ENCODE measurements at regions not wholly inside any gene's neighbourhood (a gene's known extent, or its start where the extent isn't known, plus 50 kb on each side); places are given as distances from the start of the nearest gene placed in this dataset.

DNA sequence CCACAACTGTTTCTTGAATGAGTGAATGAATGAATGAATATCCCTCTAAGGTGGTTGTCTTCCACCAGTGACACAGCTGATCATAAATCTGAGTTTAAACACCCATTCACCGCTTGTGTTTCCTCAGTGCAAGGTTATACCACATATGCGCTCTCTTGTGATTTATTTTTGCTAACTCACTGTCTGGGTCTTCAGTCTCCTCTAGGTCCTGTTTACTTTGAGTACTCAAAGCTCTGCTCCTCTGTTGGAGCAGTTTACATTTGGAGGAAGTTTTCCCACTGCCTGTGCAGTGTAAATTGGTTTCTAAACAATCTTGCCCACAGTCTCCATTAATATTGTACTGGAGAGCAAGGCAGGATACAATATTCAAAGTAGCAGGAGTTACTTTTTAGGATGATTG lies 212.6 kb upstream of the JADE1 start:
- 88% methylated on average over 2 of the region's 2 CpGs for whole genome bisulfite sequencing (ENCODE audit: insufficient coverage)
- Histone ChIP-seq H3K36me3 (ENCODE audit: control insufficient read depth, insufficient read depth, low read length) (no peaks in the 10 kb centered on the region), H3K9me3 (ENCODE audit: control insufficient read depth, insufficient read depth, low read length) (no peaks in the 10 kb centered on the region), H3K27me3 (ENCODE audit: control insufficient read depth, insufficient read depth, low read length) (no peaks in the 10 kb centered on the region), H3K4me3 (ENCODE audit: low read depth, low read length) (no peak overlapping the region), H3K4me1 (ENCODE audit: control insufficient read depth, insufficient read depth, low read length) (peaks cover 13% of the 10 kb centered on the region), H3K27ac (ENCODE audit: low read depth, low read length) (no peak overlapping the region)
- peak in 2 of 6 donors; percentile 21 to 58 for DNase-seq (ENCODE audit: low read depth in 4 of 6, low spot score in 6 of 6)

DNA sequence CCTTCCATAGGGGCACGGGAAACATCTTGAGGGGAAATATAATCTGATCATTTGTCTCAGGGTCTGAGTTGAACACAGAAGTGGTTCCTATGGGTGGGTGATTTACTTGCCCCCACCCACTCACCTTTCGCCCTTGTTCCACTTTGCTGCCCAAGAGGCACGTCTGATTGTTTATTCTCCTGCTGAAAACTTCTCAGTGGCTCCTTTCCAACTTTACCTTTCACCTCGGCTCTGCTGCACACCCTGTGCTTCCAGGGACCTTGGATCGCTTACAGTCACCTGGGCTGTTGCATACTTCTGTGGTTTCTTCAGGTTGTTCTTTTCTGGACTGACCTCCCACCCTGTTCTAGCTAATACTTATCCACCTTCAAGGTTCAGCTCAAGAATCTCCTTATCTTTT lies 213.4 kb upstream of the JADE1 start:
- H3K36me3 ChIP-seq (ENCODE audit: control insufficient read depth, insufficient read depth, low read length) = no peaks in the 10 kb centered on the region
- H3K27me3 ChIP-seq (ENCODE audit: control insufficient read depth, insufficient read depth, low read length) = peaks cover 2% of the 10 kb centered on the region
- peaks cover 8% of the 10 kb centered on the region for H3K4me1 ChIP-seq (ENCODE audit: control insufficient read depth, insufficient read depth, low read length)
- no peak for DNase-seq (ENCODE audit: low read depth in 4 of 6, low spot score in 6 of 6)
- no peak overlapping the region for H3K27ac ChIP-seq (ENCODE audit: low read depth, low read length)
- no peak overlapping the region for H3K4me3 ChIP-seq (ENCODE audit: low read depth, low read length)
- WGBS (ENCODE audit: insufficient coverage) = 84% methylated on average over 4 of the region's 5 CpGs
- no peaks in the 10 kb centered on the region for H3K9me3 ChIP-seq (ENCODE audit: control insufficient read depth, insufficient read depth, low read length)

DNA sequence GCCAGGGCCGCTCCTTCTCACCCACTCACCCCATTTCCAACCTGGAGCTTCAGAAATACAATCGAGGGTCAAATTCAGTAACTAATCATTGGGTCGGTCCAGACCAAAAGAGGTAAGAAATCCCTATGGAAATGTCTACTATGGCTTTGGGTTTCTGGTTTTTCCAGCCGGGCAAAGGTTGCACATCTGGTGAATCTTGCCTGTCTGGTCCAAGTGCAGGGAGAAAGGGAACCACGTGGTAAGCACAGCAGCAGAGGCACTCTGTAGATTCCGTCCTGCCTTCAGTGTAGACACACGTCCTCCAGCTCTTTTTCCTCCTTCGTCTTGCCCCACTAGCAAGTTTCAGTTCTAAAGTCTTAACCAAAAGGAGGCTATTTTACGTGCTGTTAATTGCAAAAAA lies 218.0 kb upstream of the JADE1 start:
- peaks cover 2% of the 10 kb centered on the region for H3K27me3 ChIP-seq (ENCODE audit: control insufficient read depth, insufficient read depth, low read length)
- no peak overlapping the region for H3K4me3 ChIP-seq (ENCODE audit: low read depth, low read length)
- no peak overlapping the region for H3K27ac ChIP-seq (ENCODE audit: low read depth, low read length)
- DNase-seq (ENCODE audit: low read depth in 4 of 6, low spot score in 6 of 6) = no peak
- peaks cover 3% of the 10 kb centered on the region for H3K4me1 ChIP-seq (ENCODE audit: control insufficient read depth, insufficient read depth, low read length)
- no peaks in the 10 kb centered on the region for H3K9me3 ChIP-seq (ENCODE audit: control insufficient read depth, insufficient read depth, low read length)
- 89% methylated on average over 7 of the region's 9 CpGs for WGBS (ENCODE audit: insufficient coverage)
- no peaks in the 10 kb centered on the region for H3K36me3 ChIP-seq (ENCODE audit: control insufficient read depth, insufficient read depth, low read length)

DNA sequence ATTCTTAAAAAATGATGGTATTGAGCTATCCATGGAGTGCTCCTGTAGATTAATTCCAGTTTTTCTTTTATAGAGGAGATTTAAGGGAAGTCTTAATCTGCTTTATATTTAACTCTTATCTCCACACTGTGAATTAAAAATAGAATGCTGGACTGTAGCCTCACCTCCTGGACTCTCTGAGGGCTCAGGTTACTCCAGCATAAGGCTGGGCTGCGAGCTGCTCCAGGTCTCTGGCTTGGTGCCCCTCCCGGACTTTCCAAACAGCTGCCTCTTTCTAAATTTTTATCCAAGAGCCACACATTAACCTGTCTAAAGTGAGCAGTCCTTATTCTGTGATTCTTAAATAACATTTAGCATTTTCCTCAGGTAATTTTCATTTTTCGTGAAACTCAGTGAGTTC lies 218.7 kb upstream of the JADE1 start:
- DNase-seq (ENCODE audit: low read depth in 4 of 6, low spot score in 6 of 6) = no peak
- H3K4me3 ChIP-seq (ENCODE audit: low read depth, low read length) = no peak overlapping the region
- no peak overlapping the region for H3K27ac ChIP-seq (ENCODE audit: low read depth, low read length)
- peaks cover 2% of the 10 kb centered on the region for H3K27me3 ChIP-seq (ENCODE audit: control insufficient read depth, insufficient read depth, low read length)
- WGBS (ENCODE audit: insufficient coverage) = 63% methylated on average over 1 of the region's 3 CpGs
- H3K4me1 ChIP-seq (ENCODE audit: control insufficient read depth, insufficient read depth, low read length) = peaks cover 3% of the 10 kb centered on the region
- H3K36me3 ChIP-seq (ENCODE audit: control insufficient read depth, insufficient read depth, low read length) = no peaks in the 10 kb centered on the region
- H3K9me3 ChIP-seq (ENCODE audit: control insufficient read depth, insufficient read depth, low read length) = no peaks in the 10 kb centered on the region

- Histone ChIP-seq H3K27ac (ENCODE audit: low read depth, low read length) (no peak overlapping the region), H3K36me3 (ENCODE audit: control insufficient read depth, insufficient read depth, low read length) (no peaks in the 10 kb centered on the region), H3K9me3 (ENCODE audit: control insufficient read depth, insufficient read depth, low read length) (no peaks in the 10 kb centered on the region), H3K4me3 (ENCODE audit: low read depth, low read length) (no peak overlapping the region), H3K4me1 (ENCODE audit: control insufficient read depth, insufficient read depth, low read length) (peaks cover 3% of the 10 kb centered on the region), H3K27me3 (ENCODE audit: control insufficient read depth, insufficient read depth, low read length) (peaks cover 2% of the 10 kb centered on the region)
- peak in 2 of 6 donors; percentile 41 to 70 for DNase-seq (ENCODE audit: low read depth in 4 of 6, low spot score in 6 of 6)
- 60% methylated on average over 3 of the region's 9 CpGs for WGBS (ENCODE audit: insufficient coverage)
Measured at GRCh38 chr4:128590034-128590740, 219.3 kb upstream of the JADE1 start.

GRCh38 chr4:128589384-128589965 lies 220.0 kb upstream of the JADE1 start:
- Histone ChIP-seq H3K27me3 (ENCODE audit: control insufficient read depth, insufficient read depth, low read length) (peaks cover 2% of the 10 kb centered on the region), H3K4me1 (ENCODE audit: control insufficient read depth, insufficient read depth, low read length) (peaks cover 3% of the 10 kb centered on the region), H3K27ac (ENCODE audit: low read depth, low read length) (no peak overlapping the region), H3K36me3 (ENCODE audit: control insufficient read depth, insufficient read depth, low read length) (no peaks in the 10 kb centered on the region), H3K4me3 (ENCODE audit: low read depth, low read length) (no peak overlapping the region), H3K9me3 (ENCODE audit: control insufficient read depth, insufficient read depth, low read length) (no peaks in the 10 kb centered on the region)
- peak in 1 of 6 donors; percentile 13 for DNase-seq (ENCODE audit: low read depth in 4 of 6, low spot score in 6 of 6)
- WGBS (ENCODE audit: insufficient coverage) = 69% methylated on average over 4 of the region's 4 CpGs

DNA sequence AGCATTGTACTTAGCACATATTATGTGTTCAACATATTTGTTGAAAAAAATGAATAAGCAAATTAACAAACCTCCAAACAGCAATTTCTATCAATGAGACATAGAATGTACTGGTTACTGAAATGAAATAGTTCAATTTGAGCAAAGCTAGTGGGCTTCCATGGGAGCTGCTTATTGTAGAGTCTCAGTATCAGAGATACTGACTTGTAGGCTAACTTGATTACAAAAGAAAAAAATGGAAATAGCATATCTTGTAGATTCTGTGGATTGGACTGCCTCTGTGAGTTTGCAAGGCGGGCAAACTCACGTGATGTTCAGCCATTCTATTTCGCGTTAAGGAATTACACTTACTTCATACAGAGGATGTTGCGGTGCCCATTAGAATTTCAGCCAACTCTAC lies 222.1 kb upstream of the JADE1 start:
- no peak for DNase-seq (ENCODE audit: low read depth in 4 of 6, low spot score in 6 of 6)
- 100% methylated on average over 1 of the region's 5 CpGs for WGBS (ENCODE audit: insufficient coverage)
- H3K27ac ChIP-seq (ENCODE audit: low read depth, low read length) = no peak overlapping the region
- H3K4me3 ChIP-seq (ENCODE audit: low read depth, low read length) = no peak overlapping the region
- no peaks in the 10 kb centered on the region for H3K36me3 ChIP-seq (ENCODE audit: control insufficient read depth, insufficient read depth, low read length)
- peaks cover 6% of the 10 kb centered on the region for H3K4me1 ChIP-seq (ENCODE audit: control insufficient read depth, insufficient read depth, low read length)
- H3K27me3 ChIP-seq (ENCODE audit: control insufficient read depth, insufficient read depth, low read length) = peaks cover 2% of the 10 kb centered on the region
- H3K9me3 ChIP-seq (ENCODE audit: control insufficient read depth, insufficient read depth, low read length) = no peaks in the 10 kb centered on the region

DNA sequence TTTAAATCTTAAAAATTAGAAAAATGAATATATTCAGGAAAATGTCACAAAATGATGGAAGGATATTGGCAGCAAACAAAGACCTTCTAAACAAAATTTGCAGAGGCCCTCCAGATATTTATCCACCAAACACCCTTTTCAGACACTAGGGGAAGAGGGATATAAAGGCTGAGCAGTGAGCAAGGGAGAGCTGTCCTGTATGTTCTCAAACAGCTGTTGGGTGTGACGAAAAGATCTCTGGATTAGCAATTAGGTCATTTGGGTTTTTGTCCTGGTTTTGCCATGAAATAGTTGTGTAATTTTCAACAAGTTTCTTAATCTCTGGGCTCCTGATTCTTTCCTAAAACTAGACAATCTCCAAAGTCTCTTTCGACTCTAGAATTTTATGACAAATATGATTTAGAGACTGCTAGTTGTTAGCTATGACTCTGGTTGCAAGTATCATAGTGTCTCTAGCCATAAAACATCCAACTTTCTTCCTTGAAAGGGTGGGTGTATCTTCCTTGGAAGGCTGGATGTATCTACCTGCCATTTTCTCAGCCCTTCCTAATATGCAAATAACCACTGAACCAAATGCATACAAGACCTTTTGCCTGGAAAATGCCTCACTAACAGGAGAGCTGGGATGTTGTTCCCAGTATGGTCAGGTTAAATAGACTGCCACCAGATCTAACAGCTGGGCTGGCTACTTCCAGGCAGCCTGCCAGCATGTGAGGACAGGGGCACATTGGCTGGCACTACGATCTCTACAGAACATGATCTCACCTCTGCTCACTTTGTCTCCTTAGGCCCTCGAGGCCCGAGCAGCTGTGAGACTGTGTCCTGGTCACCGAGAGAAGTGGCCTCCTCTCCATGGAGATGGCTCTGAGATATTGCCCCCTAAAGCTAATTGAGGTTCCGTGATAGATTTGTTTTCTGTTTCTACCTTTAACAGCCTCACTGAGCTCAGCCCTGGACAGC lies 225.5 kb upstream of the JADE1 start:
- Histone ChIP-seq H3K9me3 (ENCODE audit: control insufficient read depth, insufficient read depth, low read length) (no peaks in the 10 kb centered on the region), H3K4me3 (ENCODE audit: low read depth, low read length) (no peak overlapping the region), H3K4me1 (ENCODE audit: control insufficient read depth, insufficient read depth, low read length) (peaks cover 3% of the 10 kb centered on the region), H3K36me3 (ENCODE audit: control insufficient read depth, insufficient read depth, low read length) (no peaks in the 10 kb centered on the region), H3K27ac (ENCODE audit: low read depth, low read length) (no peak overlapping the region), H3K27me3 (ENCODE audit: control insufficient read depth, insufficient read depth, low read length) (no peaks in the 10 kb centered on the region)
- WGBS (ENCODE audit: insufficient coverage) = 34% methylated on average over 5 of the region's 7 CpGs
- peak in 1 of 6 donors; percentile 26 for DNase-seq (ENCODE audit: low read depth in 4 of 6, low spot score in 6 of 6)

DNA sequence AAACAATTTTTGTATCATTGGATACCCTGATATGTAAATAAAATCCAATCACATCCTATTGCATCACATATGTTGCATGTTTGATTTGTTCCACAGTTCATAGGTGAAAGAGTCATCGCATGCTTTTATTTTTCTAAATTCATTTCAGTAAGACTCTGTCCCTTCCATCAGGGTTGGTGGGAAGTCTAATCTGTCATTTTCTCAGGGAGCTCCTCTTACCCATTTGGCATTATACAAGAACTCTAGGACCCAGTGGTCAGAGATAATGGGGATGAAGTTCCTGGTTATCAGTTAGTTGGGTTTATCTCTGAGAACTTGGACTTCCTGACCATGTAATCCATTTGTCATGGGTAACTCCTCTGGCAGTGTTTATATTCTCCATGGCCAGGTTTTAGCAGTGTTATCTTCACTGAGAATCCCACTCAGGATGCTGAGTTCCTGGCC lies 227.1 kb upstream of the JADE1 start:
- Histone ChIP-seq H3K27ac (ENCODE audit: low read depth, low read length) (no peak overlapping the region), H3K9me3 (ENCODE audit: control insufficient read depth, insufficient read depth, low read length) (no peaks in the 10 kb centered on the region), H3K27me3 (ENCODE audit: control insufficient read depth, insufficient read depth, low read length) (no peaks in the 10 kb centered on the region), H3K4me3 (ENCODE audit: low read depth, low read length) (no peak overlapping the region), H3K36me3 (ENCODE audit: control insufficient read depth, insufficient read depth, low read length) (no peaks in the 10 kb centered on the region), H3K4me1 (ENCODE audit: control insufficient read depth, insufficient read depth, low read length) (peaks cover 3% of the 10 kb centered on the region)
- WGBS (ENCODE audit: insufficient coverage) = no CpG with 5 or more reads among the region's 1 CpG
- no peak for DNase-seq (ENCODE audit: low read depth in 4 of 6, low spot score in 6 of 6)

Measured in spinal cord (tissue), 9 donors.